ENCODE measurements at regions not wholly inside any gene's neighbourhood (a gene's known extent, or its start where the extent isn't known, plus 50 kb on each side); places are given as distances from the start of the nearest gene placed in this dataset.

DNA sequence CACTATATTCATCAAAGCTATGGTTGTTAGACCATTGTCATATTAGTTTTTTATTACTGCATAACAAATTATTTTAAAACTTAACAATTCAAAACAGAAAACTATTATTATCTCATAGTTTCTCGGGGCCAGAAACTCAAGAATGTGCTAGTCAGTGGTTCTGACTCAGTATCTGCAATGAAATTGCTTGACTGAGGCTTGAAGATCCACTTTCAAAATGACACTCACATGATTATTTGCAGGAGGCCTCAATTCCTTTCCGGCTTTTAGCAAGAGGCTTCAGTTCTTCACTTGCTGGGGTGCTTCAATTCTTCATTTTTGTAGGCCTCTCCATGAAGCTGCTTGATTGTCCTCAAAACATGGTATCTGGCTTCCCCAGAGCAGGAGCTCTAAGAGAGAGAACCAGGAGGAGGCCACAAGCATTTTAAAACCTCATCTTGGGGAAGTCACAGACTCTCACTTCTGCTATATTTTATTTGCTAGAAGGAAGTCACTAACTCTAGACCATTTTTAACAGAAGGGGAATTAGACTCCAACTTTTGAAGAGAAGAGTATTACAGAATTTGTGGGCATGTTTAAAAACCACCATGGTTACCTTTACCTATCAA lies 383.7 kb downstream of the MFSD1 start:
- no peak for TF ChIP-seq EZH2phosphoT487 (IDR thresholded peaks at IDR 0.05; ENCODE audit: low read depth, severe bottlenecking, unreplicated experiment)
- TF ChIP-seq, protein P1, sequence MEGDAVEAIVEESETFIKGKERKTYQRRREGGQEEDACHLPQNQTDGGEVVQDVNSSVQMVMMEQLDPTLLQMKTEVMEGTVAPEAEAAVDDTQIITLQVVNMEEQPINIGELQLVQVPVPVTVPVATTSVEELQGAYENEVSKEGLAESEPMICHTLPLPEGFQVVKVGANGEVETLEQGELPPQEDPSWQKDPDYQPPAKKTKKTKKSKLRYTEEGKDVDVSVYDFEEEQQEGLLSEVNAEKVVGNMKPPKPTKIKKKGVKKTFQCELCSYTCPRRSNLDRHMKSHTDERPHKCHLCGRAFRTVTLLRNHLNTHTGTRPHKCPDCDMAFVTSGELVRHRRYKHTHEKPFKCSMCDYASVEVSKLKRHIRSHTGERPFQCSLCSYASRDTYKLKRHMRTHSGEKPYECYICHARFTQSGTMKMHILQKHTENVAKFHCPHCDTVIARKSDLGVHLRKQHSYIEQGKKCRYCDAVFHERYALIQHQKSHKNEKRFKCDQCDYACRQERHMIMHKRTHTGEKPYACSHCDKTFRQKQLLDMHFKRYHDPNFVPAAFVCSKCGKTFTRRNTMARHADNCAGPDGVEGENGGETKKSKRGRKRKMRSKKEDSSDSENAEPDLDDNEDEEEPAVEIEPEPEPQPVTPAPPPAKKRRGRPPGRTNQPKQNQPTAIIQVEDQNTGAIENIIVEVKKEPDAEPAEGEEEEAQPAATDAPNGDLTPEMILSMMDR (IDR thresholded peaks at IDR 0.05; ENCODE audit: poor library complexity): no peak

Measured in hepatocyte (in vitro differentiated cells).